Hypothalamus (tissue), 51 donors: ENCODE measurements at regions not wholly inside any gene's neighbourhood (a gene's known extent, or its start where the extent isn't known, plus 50 kb on each side); places are given as distances from the start of the nearest gene placed in this dataset.
"Not testable (repeated sequence)": the region's sequence is repeated elsewhere in the genome, so short reads cannot be mapped to it uniquely, and the experiment has no call there.

ENCODE experiments used
- DNase-seq, 51 donors: peaks; one replicate each; lab custom pipeline; 2025; lab: John Stamatoyannopoulos, UW

DNA sequence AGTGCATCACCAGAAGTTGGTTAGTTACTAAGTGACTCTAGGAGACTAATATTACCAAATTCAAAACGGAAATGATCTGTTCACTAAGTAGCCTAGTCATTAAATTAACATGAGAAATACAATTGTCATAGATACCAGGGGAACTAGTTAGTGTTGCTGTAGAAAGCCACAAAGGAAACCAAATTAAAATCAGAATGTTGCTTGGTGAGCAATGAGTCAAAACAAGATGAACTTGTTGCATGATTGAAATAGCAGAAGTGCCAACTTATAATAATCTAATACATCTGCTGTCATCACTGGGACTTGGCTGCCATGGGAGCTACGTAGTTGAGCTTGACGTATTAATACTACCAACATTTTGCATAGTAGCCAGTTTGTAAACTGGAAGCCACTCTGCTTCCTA is 458.1 kb downstream of the DIPK2A start:
- no peak for DNase-seq

DNA sequence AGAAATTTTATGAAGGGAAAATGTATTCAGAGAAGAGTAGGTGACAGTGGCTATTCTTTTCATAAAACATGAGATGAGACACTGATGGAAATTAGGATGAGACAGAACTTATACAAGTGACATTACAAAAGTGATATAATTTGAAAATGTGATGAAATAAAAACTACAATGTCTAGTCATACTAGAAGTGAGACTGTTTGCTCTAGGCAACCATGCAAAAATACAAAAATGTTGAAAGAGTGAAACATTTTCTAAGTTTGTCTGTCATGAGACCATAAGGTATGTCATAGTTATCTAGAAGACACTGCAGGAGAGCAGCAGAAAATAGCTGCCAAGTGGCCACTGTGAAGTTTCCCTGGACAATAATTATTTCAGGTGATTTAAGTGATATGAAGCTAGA is 459.5 kb downstream of the DIPK2A start:
- no peak for DNase-seq

GRCh38 chr3:144433006-144433405 is 461.4 kb downstream of the DIPK2A start:
- no peak for DNase-seq

DNA sequence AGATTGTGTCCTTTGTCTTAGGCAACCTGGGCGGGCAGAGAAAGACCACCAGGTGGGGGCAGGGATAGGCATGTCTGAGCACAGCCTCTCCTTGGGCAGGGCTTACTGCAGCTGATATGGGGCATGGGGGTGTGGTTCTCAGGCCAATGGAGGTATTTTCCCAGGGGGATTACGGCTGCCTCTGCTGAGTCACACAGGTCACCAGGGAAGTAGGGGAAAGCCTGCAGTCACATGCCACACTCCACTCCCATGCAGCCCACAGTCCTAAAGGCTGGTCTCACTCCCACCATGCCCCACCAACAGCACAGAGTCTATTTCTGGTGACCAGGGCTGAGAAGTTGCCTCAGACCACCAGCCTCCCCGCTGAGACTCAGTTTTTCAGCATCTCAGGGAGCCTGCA is 466.4 kb downstream of the DIPK2A start:
- no peak for DNase-seq

DNA sequence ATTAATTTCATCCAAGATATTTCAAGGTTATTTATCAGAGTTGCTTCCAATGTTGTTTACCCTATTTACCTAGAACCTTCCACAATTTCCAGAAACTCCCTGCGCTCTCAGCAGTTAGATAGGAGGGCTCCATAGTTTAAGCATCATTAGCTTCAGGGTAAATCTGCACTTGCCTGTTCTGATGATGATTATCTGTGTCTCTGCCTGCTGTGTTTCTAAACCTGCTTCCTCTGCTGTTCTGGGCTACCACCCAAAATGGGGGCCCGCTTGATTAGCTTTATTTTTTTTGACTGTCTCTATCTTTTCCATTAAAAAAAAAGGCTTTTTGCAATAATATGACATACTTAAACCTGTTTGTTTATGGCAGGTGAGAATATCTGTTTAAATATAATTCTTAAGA is 472.4 kb downstream of the DIPK2A start:
- DNase-seq, result no peak

DNA sequence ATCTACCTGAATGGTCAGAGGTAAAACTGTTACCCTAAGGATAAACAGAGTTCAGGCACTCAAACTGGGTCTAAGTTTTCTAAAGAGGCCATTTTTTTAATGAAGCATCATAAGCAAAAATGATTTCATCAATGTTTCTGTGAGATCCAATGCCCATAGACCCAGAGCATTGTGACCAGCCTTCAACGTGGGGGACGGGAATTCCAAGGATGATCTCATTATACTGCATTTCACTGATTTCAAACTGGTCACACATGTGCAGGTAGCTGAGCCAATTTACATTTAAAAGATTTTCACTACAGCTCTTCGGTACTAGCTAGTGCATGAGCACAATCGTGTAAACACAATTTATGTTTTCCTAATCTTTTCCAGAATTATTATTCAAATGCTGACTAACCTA is 472.9 kb downstream of the DIPK2A start:
- DNase-seq, result no peak

DNA sequence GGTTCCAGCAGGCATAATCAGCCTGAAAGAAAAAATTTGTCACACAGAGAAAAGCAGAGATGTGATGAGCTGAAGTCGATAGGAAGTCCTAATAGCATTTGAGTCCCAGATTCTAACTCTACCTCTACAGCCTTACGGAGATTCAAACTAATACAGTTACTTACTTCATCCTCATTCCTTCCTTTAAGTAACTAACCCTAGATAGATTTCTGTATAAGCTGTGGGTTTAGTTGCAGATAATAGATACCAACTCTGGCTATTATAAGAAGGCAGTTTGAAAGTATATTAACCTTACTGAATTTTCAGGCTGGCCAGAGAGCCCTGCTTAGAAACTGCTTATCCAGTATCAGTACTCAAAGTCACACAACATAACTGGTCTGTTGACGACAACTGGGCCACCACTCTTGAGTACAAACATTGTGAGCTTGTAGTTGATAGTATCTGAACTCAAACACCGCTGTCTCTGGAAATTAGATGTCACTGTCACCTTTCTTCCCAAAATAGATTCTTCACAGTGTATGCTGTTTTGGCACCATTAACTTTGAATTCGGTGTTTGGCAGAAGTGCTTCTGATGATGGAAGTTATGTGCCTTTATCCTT is 484.3 kb downstream of the DIPK2A start:
- no peak for DNase-seq

DNA sequence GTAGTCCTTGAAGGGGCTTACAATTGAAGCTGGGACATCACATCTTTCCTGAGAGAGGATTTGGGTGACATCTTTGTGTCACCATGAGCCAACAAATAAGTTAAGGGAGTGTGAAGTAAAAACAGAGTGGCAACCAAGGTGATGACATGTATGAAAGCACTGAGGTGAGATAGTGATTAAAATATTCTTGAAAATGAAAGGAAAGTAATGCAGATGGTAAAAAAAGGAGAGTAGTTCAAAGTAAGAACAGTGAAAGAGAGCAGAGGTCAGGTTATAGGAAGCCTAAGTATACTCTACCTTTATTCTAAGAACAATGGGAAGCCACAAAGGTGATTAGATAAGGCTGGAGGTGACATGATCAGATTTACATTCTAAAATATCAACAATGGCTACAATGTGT is 486.1 kb downstream of the DIPK2A start:
- DNase-seq, result no peak

DNA sequence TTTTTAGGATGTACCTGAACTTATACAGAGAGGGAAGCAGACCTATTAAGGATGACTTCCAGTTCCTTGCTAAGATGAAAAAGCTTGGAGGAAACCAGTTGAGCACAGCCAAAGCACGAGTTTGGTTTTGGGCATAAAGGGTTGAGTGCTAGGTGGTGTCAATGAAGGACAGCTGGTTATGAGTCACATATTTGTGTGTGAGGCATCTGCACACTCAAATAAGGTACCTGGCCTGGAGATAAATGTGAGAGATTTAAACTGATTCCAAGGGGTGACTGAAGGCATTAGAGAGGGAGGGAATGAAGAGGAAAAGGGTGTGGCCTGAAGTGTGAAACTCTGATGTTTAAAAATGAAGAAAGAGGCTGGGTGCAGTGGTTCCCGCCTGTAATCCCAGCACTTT is 486.7 kb downstream of the DIPK2A start:
- DNase-seq, result no peak

GRCh38 chr3:144462337-144462736 is 490.7 kb downstream of the DIPK2A start:
- no peak for DNase-seq

- no peak for DNase-seq
These were observed 492.3 kb downstream of the DIPK2A start for GRCh38 chr3:144463911-144464310.

DNA sequence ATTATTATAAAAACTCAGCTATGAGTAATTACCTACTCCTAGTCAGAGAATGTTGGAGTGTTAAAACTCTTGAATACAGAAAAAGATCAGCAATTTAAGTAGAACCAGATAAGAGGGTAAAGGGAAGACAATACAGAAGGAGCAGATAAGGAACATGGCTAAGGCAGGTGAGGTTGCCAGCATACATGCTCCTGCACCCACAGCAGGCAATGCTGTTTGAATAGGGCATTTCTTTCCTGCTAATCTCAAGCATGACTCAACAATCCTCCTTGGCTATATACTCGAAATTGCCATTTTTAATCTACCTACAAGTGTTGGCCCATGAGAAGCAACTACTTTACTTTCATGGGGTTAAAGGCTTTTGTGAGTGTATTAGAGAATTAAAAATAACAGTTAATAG is 494.5 kb downstream of the DIPK2A start:
- no peak for DNase-seq

- no peak for DNase-seq
These were observed 494.9 kb downstream of the DIPK2A start for GRCh38 chr3:144466540-144466939.

DNA sequence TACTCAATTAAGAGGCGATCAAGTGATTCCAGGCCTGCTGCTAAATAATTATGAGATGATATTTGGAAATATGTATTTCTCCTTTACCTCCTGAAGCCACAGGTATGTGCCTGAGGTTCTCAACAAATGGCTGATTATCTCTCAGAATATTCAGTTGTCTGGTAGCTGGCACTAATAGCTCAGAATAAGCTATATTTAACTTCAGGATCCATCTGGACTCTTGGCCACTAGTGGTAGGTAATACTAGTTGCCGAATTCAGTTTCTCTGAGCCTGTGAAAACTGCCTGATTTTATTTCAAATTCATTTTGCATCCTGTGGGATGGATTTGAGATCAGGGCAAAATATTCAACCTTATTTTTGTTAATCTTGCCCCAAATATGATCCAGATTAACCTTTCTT is 499.0 kb downstream of the DIPK2A start:
- no peak for DNase-seq

DNA sequence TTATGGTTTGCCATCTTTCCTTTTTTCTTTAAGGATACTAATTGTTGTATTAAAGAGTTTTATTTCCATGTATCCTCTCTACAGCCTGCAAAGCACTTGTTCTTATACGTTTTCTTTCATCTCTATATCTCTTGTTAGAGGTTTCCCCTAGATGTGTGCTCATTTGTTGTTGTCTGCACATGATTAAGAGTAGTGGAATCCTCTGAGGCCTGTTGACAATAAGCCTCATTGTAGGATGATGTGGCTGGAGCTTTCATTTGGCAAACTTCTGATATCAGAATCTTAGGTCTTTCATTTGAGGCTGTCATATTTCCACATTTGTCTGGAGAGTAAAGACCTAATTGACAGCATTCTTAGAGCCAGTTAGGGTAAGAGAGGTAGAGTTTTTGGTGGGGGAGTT is 506.0 kb downstream of the DIPK2A start:
- no peak for DNase-seq

DNA sequence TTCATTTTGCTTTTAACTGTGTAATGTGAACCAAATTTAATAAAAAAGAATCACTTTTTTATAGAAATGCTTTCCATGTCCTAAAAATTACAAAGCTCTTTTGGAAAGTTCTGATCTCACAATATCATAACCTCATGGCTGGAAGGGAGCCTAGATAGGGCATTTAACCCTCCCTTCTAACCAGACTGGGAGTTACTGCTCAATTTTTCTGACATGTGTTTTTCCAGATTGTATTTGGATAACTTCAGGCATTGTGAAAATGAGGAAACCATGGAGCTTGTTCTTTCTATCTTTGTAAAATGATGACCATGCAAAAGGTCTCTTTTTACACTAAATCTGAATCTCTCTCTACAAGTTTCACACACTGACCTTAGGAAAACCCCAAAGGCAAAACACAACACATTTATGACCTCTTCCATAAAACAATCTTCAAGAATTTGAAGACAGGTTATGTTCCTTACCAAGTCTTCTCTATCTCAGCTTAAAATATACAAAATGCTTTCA is 508.8 kb downstream of the DIPK2A start:
- DNase-seq, result no peak

GRCh38 chr3:144482876-144483275 is 511.3 kb downstream of the DIPK2A start:
- DNase-seq, result no peak

GRCh38 chr3:144487011-144487410 is 515.4 kb downstream of the DIPK2A start:
- no peak for DNase-seq

- no peak for DNase-seq
These were observed 517.3 kb downstream of the DIPK2A start for GRCh38 chr3:144488927-144489326.

DNA sequence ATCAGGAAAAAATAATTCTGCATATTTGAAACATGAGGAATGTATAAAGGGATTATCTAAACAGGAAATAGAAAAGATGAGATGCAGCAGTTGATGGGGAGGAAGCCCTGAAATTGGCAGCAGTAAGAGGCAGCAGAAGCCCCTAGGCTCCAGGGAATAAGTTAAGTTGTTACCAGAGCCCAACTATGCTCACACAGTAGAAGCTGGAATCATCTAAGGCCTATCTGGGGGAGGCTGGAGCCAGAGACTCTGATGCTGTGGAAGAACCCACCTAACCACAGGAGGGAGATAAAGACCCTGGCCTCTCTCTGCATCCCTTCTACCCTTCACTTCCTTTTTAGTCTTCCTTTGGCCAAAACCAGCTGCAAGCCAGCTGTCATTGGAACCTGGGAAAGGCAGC is 519.7 kb downstream of the DIPK2A start:
- DNase-seq, result no peak

DNA sequence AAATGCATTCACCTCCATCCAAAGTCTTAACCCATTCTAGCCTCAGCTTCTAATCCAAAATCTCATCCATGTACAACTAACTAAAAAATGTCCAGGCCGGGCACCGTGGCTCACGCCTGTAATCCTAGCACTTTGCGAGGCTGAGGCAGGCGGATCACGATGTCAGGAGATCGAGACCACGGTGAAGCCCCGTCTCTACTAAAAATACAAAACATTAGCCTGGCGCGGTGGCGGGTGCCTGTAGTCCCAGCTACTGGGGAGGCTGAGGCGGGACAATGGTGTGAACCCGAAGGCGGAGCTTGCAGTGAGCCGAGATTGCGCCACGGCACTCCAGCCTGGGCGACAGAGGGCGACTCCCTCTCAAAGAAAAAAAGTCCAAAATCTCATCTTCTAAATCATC is 523.0 kb downstream of the DIPK2A start:
- DNase-seq, result not testable (repeated sequence)

- DNase-seq, result peak in 10 of 51 donors; percentile 2 to 37 (median 8)
These were observed 524.7 kb downstream of the DIPK2A start for GRCh38 chr3:144496141-144496835.

DNA sequence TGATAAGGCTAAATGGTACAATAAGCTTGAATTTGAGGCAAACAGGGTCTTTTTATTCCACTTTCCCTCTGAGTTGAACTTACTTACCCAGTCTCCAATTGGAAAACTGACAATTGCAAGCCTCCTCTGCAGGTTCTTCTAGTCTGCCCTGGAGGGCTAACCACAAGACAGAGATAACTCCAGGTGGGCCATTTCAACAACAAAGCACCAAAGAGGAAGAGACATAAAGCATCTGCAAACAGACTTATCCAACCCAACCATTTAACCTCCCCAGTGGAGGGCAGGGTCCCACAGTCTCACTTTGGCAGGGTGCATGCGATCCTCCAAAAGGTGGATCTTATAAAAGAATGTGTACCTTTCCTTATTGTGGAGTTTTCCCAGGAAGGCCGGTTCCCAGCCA is 525.8 kb downstream of the DIPK2A start:
- DNase-seq, result no peak
